DMS79 (cell line): ENCODE measurements at regions not wholly inside any gene's neighbourhood (a gene's known extent, or its start where the extent isn't known, plus 50 kb on each side); places are given as distances from the start of the nearest gene placed in this dataset.
"Not testable (repeated sequence)": the region's sequence is repeated elsewhere in the genome, so short reads cannot be mapped to it uniquely, and the experiment has no call there.

Experiments
- DNase-seq: peaks from one replicate; lab custom pipeline; 2025; lab: John Stamatoyannopoulos, UW

- no peak for DNase-seq
Measured at GRCh38 chr2:4916094-4916493, 776.1 kb upstream of the SOX11 start.

- no peak for DNase-seq
Measured at GRCh38 chr2:4930704-4931103, 761.5 kb upstream of the SOX11 start.

- no peak for DNase-seq
Measured at GRCh38 chr2:4931721-4932365, 760.3 kb upstream of the SOX11 start.

GRCh38 chr2:4935291-4935690 is 756.9 kb upstream of the SOX11 start:
- DNase-seq: not testable (repeated sequence)

GRCh38 chr2:4937550-4937949 is 754.6 kb upstream of the SOX11 start:
- DNase-seq: no peak

GRCh38 chr2:4938206-4938605 is 754.0 kb upstream of the SOX11 start:
- no peak for DNase-seq

GRCh38 chr2:4942441-4942840 is 749.7 kb upstream of the SOX11 start:
- DNase-seq: no peak

- DNase-seq: no peak
Measured at GRCh38 chr2:4947911-4948310, 744.3 kb upstream of the SOX11 start.

GRCh38 chr2:4951368-4951767 is 740.8 kb upstream of the SOX11 start:
- DNase-seq: no peak

- DNase-seq: no peak
Measured at GRCh38 chr2:4959219-4959618, 733.0 kb upstream of the SOX11 start.

GRCh38 chr2:4962419-4962818 is 729.8 kb upstream of the SOX11 start:
- no peak for DNase-seq

GRCh38 chr2:4963106-4963505 is 729.1 kb upstream of the SOX11 start:
- no peak for DNase-seq

- DNase-seq: no peak
Measured at GRCh38 chr2:4964001-4964540, 728.1 kb upstream of the SOX11 start.

GRCh38 chr2:4964579-4964978 is 727.6 kb upstream of the SOX11 start:
- no peak for DNase-seq

- DNase-seq: no peak
Measured at GRCh38 chr2:4965556-4966320, 726.4 kb upstream of the SOX11 start.

- no peak for DNase-seq
Measured at GRCh38 chr2:4967206-4967605, 725.0 kb upstream of the SOX11 start.

GRCh38 chr2:4972472-4972871 is 719.7 kb upstream of the SOX11 start:
- no peak for DNase-seq

- no peak for DNase-seq
Measured at GRCh38 chr2:4973354-4973753, 718.8 kb upstream of the SOX11 start.

GRCh38 chr2:4973973-4974372 is 718.2 kb upstream of the SOX11 start:
- DNase-seq: no peak

- no peak for DNase-seq
Measured at GRCh38 chr2:4976407-4976806, 715.8 kb upstream of the SOX11 start.

GRCh38 chr2:4979111-4979510 is 713.1 kb upstream of the SOX11 start:
- DNase-seq: no peak

- DNase-seq: no peak
Measured at GRCh38 chr2:4980995-4981394, 711.2 kb upstream of the SOX11 start.

GRCh38 chr2:4981802-4982409 is 710.3 kb upstream of the SOX11 start:
- no peak for DNase-seq
